ENCODE measurements at regions not wholly inside any gene's neighbourhood (a gene's known extent, or its start where the extent isn't known, plus 50 kb on each side); places are given as distances from the start of the nearest gene placed in this dataset.

DNA sequence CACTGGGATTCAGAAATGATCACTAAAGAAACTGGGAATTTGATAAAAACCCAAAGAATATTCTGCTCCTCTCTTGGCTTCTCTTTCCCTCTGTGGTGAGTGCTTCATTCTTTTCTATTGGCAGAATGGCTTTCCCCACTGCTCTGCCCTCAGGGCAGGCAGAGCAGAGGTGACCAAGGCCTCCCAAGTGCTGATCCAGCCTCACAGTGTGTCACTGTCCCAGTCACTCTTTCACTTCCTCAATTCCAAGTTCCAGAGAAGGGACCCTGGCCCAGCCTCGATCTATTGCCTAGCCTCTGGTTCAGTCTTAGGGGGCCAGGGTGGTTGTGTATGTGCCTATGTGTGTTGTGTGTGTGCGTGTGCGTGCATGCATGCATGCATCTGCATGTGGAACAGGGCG is 180.6 kb upstream of the TMTC4 start:
- TF ChIP-seq POLR2A (IDR thresholded peaks at IDR 0.05) = no peak
- TF ChIP-seq, protein P1, sequence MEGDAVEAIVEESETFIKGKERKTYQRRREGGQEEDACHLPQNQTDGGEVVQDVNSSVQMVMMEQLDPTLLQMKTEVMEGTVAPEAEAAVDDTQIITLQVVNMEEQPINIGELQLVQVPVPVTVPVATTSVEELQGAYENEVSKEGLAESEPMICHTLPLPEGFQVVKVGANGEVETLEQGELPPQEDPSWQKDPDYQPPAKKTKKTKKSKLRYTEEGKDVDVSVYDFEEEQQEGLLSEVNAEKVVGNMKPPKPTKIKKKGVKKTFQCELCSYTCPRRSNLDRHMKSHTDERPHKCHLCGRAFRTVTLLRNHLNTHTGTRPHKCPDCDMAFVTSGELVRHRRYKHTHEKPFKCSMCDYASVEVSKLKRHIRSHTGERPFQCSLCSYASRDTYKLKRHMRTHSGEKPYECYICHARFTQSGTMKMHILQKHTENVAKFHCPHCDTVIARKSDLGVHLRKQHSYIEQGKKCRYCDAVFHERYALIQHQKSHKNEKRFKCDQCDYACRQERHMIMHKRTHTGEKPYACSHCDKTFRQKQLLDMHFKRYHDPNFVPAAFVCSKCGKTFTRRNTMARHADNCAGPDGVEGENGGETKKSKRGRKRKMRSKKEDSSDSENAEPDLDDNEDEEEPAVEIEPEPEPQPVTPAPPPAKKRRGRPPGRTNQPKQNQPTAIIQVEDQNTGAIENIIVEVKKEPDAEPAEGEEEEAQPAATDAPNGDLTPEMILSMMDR (IDR thresholded peaks at IDR 0.05) = no peak
- DNase-seq (no peak), ATAC-seq (no peak)
- H3K36me3 ChIP-seq (replicated peaks in 1 of 2; ENCODE audit: insufficient read depth in 1 of 2, low read depth in 2 of 2) = no peaks in the 10 kb centered on the region
- H3K27me3 ChIP-seq = no peaks in the 10 kb centered on the region
- H3K9me3 ChIP-seq = no peaks in the 10 kb centered on the region
- no peak overlapping the region for H3K4me3 ChIP-seq
- 76 to 100% methylated on average over 4 of the region's 4 CpGs for WGBS, 2 donors
- intact Hi-C loops (cut with DNase I) = no loop called here
- no peak overlapping the region for H3K27ac ChIP-seq
- no peaks in the 10 kb centered on the region for H3K4me1 ChIP-seq

DNA sequence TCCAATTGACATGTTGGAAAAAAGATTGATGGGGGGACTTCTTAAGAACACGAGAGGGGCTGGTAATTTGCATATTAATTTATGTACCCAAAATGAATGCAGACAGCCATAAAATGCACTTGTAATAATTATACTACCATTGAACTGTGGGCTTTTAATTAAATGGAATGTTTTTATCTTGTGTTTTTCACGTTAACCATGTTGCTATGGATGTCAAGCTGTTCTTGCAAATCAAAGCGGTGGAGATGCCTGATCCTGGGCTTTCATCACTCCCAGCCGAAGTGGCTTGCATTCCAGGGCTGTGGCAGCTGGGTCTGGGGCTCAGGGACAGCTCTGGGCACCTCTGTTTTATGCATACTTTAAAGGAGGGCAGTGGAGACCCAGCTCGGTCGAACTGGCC is 179.4 kb upstream of the TMTC4 start:
- H3K27ac ChIP-seq = no peak overlapping the region
- H3K9me3 ChIP-seq = no peaks in the 10 kb centered on the region
- ATAC-seq = no peak
- no peak overlapping the region for H3K4me3 ChIP-seq
- TF ChIP-seq, protein P1 (IDR thresholded peaks at IDR 0.05) = no peak
- TF ChIP-seq POLR2A (IDR thresholded peaks at IDR 0.05) = no peak
- intact Hi-C loops (cut with DNase I) = no loop called here
- H3K36me3 ChIP-seq (replicated peaks in 1 of 2; ENCODE audit: insufficient read depth in 1 of 2, low read depth in 2 of 2) = no peaks in the 10 kb centered on the region
- H3K27me3 ChIP-seq = no peaks in the 10 kb centered on the region
- WGBS, 2 donors = 31 to 42% methylated on average over 6 of the region's 6 CpGs
- no peak for DNase-seq
- no peaks in the 10 kb centered on the region for H3K4me1 ChIP-seq

DNA sequence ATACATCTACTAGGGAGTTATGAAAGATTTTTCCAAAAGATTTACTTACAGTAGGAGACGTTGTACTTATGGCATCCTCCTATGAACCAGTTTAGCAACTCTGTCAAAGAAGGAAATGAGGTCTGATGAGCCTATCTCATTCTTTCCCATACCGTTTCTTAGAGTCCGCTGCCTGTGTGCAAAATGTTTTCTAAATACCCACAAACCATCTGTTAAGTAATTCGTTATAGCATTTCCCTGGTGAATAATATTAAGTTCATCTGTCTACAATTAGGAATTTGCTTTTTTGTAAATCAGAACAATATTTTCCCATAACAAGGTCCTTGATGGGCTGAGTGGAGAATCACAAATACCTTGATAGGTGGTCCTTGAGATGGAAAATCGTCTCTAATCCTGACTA is 178.8 kb upstream of the TMTC4 start:
- Histone ChIP-seq H3K36me3 (replicated peaks in 1 of 2; ENCODE audit: insufficient read depth in 1 of 2, low read depth in 2 of 2) (no peaks in the 10 kb centered on the region), H3K27ac (no peak overlapping the region), H3K4me3 (no peak overlapping the region), H3K27me3 (no peaks in the 10 kb centered on the region), H3K4me1 (no peaks in the 10 kb centered on the region), H3K9me3 (no peaks in the 10 kb centered on the region)
- 35 to 36% methylated on average over 5 of the region's 5 CpGs for WGBS, 2 donors
- intact Hi-C loops (cut with DNase I) = no loop called here
- ATAC-seq (no peak), DNase-seq (no peak)
- TF ChIP-seq, protein P1 (IDR thresholded peaks at IDR 0.05) = no peak
- TF ChIP-seq POLR2A (IDR thresholded peaks at IDR 0.05) = no peak

DNA sequence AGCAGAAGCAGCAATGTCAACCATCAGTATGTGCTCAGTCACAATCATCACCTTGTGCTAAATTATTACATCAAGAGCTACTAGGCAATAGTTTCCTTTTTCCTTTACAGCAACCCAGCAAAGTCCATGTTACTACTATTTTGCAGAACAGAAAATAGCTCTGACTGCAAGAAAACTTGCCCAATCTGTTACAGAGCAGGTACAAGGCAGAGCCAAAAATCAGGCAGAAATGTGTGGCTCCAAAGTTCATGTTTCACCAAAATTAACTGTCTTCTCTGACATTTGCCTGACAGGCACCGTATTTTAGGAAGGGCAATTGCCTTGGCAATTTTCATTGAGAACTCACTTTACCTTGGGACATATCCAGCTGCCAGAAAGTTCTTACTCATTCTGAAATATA is 177.6 kb upstream of the TMTC4 start:
- Histone ChIP-seq H3K27ac (no peak overlapping the region), H3K4me1 (no peaks in the 10 kb centered on the region), H3K9me3 (no peaks in the 10 kb centered on the region), H3K4me3 (no peak overlapping the region), H3K36me3 (replicated peaks in 1 of 2; ENCODE audit: insufficient read depth in 1 of 2, low read depth in 2 of 2) (no peaks in the 10 kb centered on the region), H3K27me3 (no peaks in the 10 kb centered on the region)
- DNase-seq (no peak), ATAC-seq (no peak)
- 31 to 54% methylated on average over 1 of the region's 1 CpG for WGBS, 2 donors
- no peak for TF ChIP-seq POLR2A (IDR thresholded peaks at IDR 0.05)
- TF ChIP-seq, protein P1 (IDR thresholded peaks at IDR 0.05) = no peak
- intact Hi-C loops (cut with DNase I) = no loop called here

DNA sequence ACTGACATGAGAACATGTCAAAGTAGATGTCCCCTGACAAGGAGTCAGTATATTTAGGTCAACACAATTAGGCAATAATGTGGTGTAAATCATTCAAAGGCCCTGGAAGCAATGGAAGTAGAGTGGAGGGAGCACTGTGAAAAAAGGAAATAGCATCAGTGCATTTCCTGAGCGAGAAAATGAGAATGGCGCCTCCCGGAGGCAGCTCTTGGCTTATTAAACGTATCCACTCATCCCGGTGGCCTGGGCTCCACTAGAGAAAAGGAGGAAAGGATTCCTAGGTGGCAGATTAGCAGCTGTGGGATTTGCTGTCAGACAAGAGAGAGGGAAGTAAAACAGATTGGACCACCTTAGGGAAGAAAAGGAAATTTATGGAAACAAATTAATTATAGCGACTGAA is 173.7 kb upstream of the TMTC4 start:
- WGBS, 2 donors = 82 to 92% methylated on average over 6 of the region's 6 CpGs
- DNase-seq (no peak), ATAC-seq (no peak)
- no peak for TF ChIP-seq POLR2A (IDR thresholded peaks at IDR 0.05)
- TF ChIP-seq, protein P1 (IDR thresholded peaks at IDR 0.05) = no peak
- intact Hi-C loops (cut with DNase I) = no loop called here
- Histone ChIP-seq H3K9me3 (no peaks in the 10 kb centered on the region), H3K27me3 (no peaks in the 10 kb centered on the region), H3K4me3 (no peak overlapping the region), H3K27ac (no peak overlapping the region), H3K4me1 (no peaks in the 10 kb centered on the region), H3K36me3 (replicated peaks in 1 of 2; ENCODE audit: insufficient read depth in 1 of 2, low read depth in 2 of 2) (no peaks in the 10 kb centered on the region)

All from body of pancreas (tissue), 4 donors.